ENCODE measurements at regions not wholly inside any gene's neighbourhood (a gene's known extent, or its start where the extent isn't known, plus 50 kb on each side); places are given as distances from the start of the nearest gene placed in this dataset.
A peak's percentile ranks its signal among the peaks of the same experiment; 100 is the strongest.

GRCh38 chr6:19032591-19033295 is 645.6 kb downstream of the RNF144B start:
- H3K36me3 Mint-ChIP-seq, result no peaks in the 10 kb centered on the region
- peak overlapping the region; percentile 7 for H3K27ac Mint-ChIP-seq
- no peak for DNase-seq (ENCODE audit: low spot score in 2 of 2, unreplicated experiment in 2 of 2)
- no peak overlapping the region for H3K4me3 Mint-ChIP-seq
- no peaks in the 10 kb centered on the region for H3K27me3 Mint-ChIP-seq (ENCODE audit: low read depth)
- TF ChIP-seq CTCF (IDR thresholded peaks at IDR 0.05; ENCODE audit: unreplicated experiment), result no peak
- peaks cover 5% of the 10 kb centered on the region for H3K9me3 Mint-ChIP-seq
- H3K4me1 Mint-ChIP-seq, result peaks cover 8% of the 10 kb centered on the region

- no peak overlapping the region for H3K27ac Mint-ChIP-seq
- H3K27me3 Mint-ChIP-seq (ENCODE audit: low read depth), result no peaks in the 10 kb centered on the region
- no peak for TF ChIP-seq CTCF (IDR thresholded peaks at IDR 0.05; ENCODE audit: unreplicated experiment)
- H3K4me3 Mint-ChIP-seq, result no peak overlapping the region
- H3K36me3 Mint-ChIP-seq, result no peaks in the 10 kb centered on the region
- H3K4me1 Mint-ChIP-seq, result peaks cover 8% of the 10 kb centered on the region
- peaks cover 7% of the 10 kb centered on the region for H3K9me3 Mint-ChIP-seq
- no peak for DNase-seq (ENCODE audit: low spot score in 2 of 2, unreplicated experiment in 2 of 2)
Observed at GRCh38 chr6:19033683-19034082, 646.5 kb downstream of the RNF144B start.

- H3K27me3 Mint-ChIP-seq (ENCODE audit: low read depth), result no peaks in the 10 kb centered on the region
- peaks cover 7% of the 10 kb centered on the region for H3K9me3 Mint-ChIP-seq
- TF ChIP-seq CTCF (IDR thresholded peaks at IDR 0.05; ENCODE audit: unreplicated experiment), result no peak
- peaks cover 8% of the 10 kb centered on the region for H3K4me1 Mint-ChIP-seq
- H3K27ac Mint-ChIP-seq, result no peak overlapping the region
- no peak for DNase-seq (ENCODE audit: low spot score in 2 of 2, unreplicated experiment in 2 of 2)
- no peaks in the 10 kb centered on the region for H3K36me3 Mint-ChIP-seq
- no peak overlapping the region for H3K4me3 Mint-ChIP-seq
Observed at GRCh38 chr6:19034986-19035385, 647.8 kb downstream of the RNF144B start.

GRCh38 chr6:19035461-19036195 is 648.5 kb downstream of the RNF144B start:
- Mint-ChIP-seq H3K36me3 (no peaks in the 10 kb centered on the region), H3K4me1 (peaks cover 8% of the 10 kb centered on the region), H3K27me3 (ENCODE audit: low read depth) (no peaks in the 10 kb centered on the region), H3K27ac (no peak overlapping the region), H3K4me3 (no peak overlapping the region), H3K9me3 (peaks cover 7% of the 10 kb centered on the region)
- no peak for DNase-seq (ENCODE audit: low spot score in 2 of 2, unreplicated experiment in 2 of 2)
- TF ChIP-seq CTCF (IDR thresholded peaks at IDR 0.05; ENCODE audit: unreplicated experiment), result no peak

- H3K4me3 Mint-ChIP-seq, result no peak overlapping the region
- H3K36me3 Mint-ChIP-seq, result no peaks in the 10 kb centered on the region
- no peak for TF ChIP-seq CTCF (IDR thresholded peaks at IDR 0.05; ENCODE audit: unreplicated experiment)
Observed at GRCh38 chr6:19036196-19036555, 649.0 kb downstream of the RNF144B start.

More at GRCh38 chr6:19036196-19036555, 649.0 kb downstream of the RNF144B start:
- peaks cover 7% of the 10 kb centered on the region for H3K9me3 Mint-ChIP-seq
- H3K27me3 Mint-ChIP-seq (ENCODE audit: low read depth), result no peaks in the 10 kb centered on the region
- H3K4me1 Mint-ChIP-seq, result peaks cover 8% of the 10 kb centered on the region
- DNase-seq (ENCODE audit: low spot score in 2 of 2, unreplicated experiment in 2 of 2), result no peak
- H3K27ac Mint-ChIP-seq, result no peak overlapping the region
